22Rv1 (cell line): ENCODE measurements at regions not wholly inside any gene's neighbourhood (a gene's known extent, or its start where the extent isn't known, plus 50 kb on each side); places are given as distances from the start of the nearest gene placed in this dataset.

ENCODE experiments used
- ZFX ChIP-seq: fragments of 450-650 bp; IDR thresholded peaks from 2 replicates; pipeline ENCODE4 v1.6.1; 2017; ENCODE audit warnings: antibody characterized with exemption, borderline replicate concordance
- TF ChIP-seq, protein P1 (sequence below): fragments of 450-650 bp; IDR thresholded peaks from 2 replicates; pipeline ENCODE4 v1.5.1; 2017; ENCODE audit warnings: mild to moderate bottlenecking

DNA sequence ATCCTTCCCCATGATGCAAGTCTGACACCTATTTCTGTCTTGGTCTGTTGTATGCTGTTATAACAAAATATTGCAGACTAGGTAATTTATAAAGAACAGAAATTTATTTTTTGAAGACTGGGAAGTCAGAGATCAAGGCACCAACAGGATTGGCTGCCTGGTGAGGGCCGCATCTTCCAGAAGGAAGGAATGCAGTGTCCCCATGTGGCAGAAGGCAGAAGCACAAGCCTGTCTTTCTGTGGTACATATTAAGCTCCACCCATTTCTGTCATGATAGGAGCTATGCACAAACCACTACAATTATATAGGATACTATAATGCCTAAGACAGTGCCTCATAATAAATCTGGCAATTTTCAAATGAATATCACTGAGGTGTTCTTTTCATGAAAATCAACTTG lies 502.3 kb upstream of the DIAPH2 start:
- TF ChIP-seq, protein P1, sequence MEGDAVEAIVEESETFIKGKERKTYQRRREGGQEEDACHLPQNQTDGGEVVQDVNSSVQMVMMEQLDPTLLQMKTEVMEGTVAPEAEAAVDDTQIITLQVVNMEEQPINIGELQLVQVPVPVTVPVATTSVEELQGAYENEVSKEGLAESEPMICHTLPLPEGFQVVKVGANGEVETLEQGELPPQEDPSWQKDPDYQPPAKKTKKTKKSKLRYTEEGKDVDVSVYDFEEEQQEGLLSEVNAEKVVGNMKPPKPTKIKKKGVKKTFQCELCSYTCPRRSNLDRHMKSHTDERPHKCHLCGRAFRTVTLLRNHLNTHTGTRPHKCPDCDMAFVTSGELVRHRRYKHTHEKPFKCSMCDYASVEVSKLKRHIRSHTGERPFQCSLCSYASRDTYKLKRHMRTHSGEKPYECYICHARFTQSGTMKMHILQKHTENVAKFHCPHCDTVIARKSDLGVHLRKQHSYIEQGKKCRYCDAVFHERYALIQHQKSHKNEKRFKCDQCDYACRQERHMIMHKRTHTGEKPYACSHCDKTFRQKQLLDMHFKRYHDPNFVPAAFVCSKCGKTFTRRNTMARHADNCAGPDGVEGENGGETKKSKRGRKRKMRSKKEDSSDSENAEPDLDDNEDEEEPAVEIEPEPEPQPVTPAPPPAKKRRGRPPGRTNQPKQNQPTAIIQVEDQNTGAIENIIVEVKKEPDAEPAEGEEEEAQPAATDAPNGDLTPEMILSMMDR, result peak; percentile 73
- TF ChIP-seq ZFX, result no peak
